Mammary epithelial cell (primary cell): ENCODE measurements at regions not wholly inside any gene's neighbourhood (a gene's known extent, or its start where the extent isn't known, plus 50 kb on each side); places are given as distances from the start of the nearest gene placed in this dataset.

ENCODE experiments used
- CTCF ChIP-seq, 2 donors: IDR thresholded peaks in 1 of 2; conservative IDR thresholded peaks in 1 of 2; 2 replicates each; pipeline ENCODE4 v1.5.1; 2011 to 2012; ENCODE audit warnings: inconsistent platforms in 2 of 2, low read length in 2 of 2, mild to moderate bottlenecking in 2 of 2, control low read depth in 1 of 2, low read depth in 1 of 2; ENCODE audit not compliant: insufficient read depth in 1 of 2; ENCODE audit errors: extremely low read depth in 1 of 2
- EZH2 ChIP-seq: IDR thresholded peaks from 2 replicates; pipeline ENCODE4 v1.6.1; 2012; ENCODE audit warnings: low read length, inconsistent platforms, borderline replicate concordance

- TF ChIP-seq CTCF (conservative IDR thresholded peaks at IDR 0.05 in 1 of 2, IDR thresholded peaks at IDR 0.05 in 1 of 2; ENCODE audit: extremely low read depth in 1 of 2, insufficient read depth in 1 of 2, low read depth in 1 of 2, low read length in 2 of 2) = no peak
- no peak for TF ChIP-seq EZH2
Measured at GRCh38 chr2:23221901-23222300, 163.1 kb upstream of the KLHL29 start.
